CD4-positive, alpha-beta T cell (primary cell): ENCODE measurements at regions not wholly inside any gene's neighbourhood (a gene's known extent, or its start where the extent isn't known, plus 50 kb on each side); places are given as distances from the start of the nearest gene placed in this dataset.

Experiments
- ATAC-seq: fragments of 200-7000 bp; cut with Tn5 transposase; one replicate; pipeline ENCODE4 v1.10.0; 2022; ENCODE audit warnings: mild to moderate bottlenecking; ENCODE audit not compliant: poor library complexity
- CTCF ChIA-PET: fragments of 350-600 bp; sonication (Branson Sonifier 250); formaldehyde crosslinking; loops from one replicate; lab custom pipeline; 2021; ENCODE audit warnings: antibody characterized with exemption, inconsistent platforms; lab: Charles Lee
- POLR2A ChIA-PET: fragments of 350-600 bp; sonication (Branson Sonifier 250); formaldehyde crosslinking; loops from one replicate; lab custom pipeline; 2021; ENCODE audit warnings: antibody characterized with exemption, inconsistent platforms; lab: Charles Lee
- DNase-seq, 14 experiments: peaks; one replicate each; pipeline ENCODE4 v3.0.0-alpha.2; 2013 to 2020; ENCODE audit warnings: mixed read lengths in 2 of 14
- H3K27ac ChIP-seq, 2 donors: one replicate each; pipeline versions ENCODE4 v1.5.1 to v1.7.0; 2013; ENCODE audit warnings: low read length in 2 of 2, low read depth in 1 of 2, mild to moderate bottlenecking in 1 of 2
- H3K27me3 ChIP-seq, 2 experiments: 1 replicate in 1 of 2; 2 replicates in 1 of 2; pipeline versions ENCODE4 v1.6.1 to v1.7.0; 2013; ENCODE audit warnings: low read length in 2 of 2, control low read depth in 1 of 2, mild to moderate bottlenecking in 1 of 2, moderate library complexity in 1 of 2; ENCODE audit not compliant: insufficient read depth in 2 of 2, control insufficient read depth in 1 of 2
- H3K36me3 ChIP-seq: one replicate; pipeline ENCODE4 v1.6.1; 2013; ENCODE audit warnings: low read length, control low read depth; ENCODE audit not compliant: insufficient read depth
- H3K4me1 ChIP-seq: one replicate; pipeline ENCODE4 v1.6.1; 2013; ENCODE audit warnings: low read length, control low read depth; ENCODE audit not compliant: insufficient read depth
- H3K4me3 ChIP-seq: one replicate; pipeline ENCODE4 v1.5.1; 2013; ENCODE audit warnings: mild to moderate bottlenecking, low read length, moderate library complexity
- H3K9me3 ChIP-seq, 2 experiments: 1 replicate in 1 of 2; 2 replicates in 1 of 2; pipeline versions ENCODE4 v1.6.1 to v1.7.0; 2013; ENCODE audit warnings: low read length in 2 of 2, mild to moderate bottlenecking in 2 of 2, control low read depth in 1 of 2, moderate library complexity in 1 of 2; ENCODE audit not compliant: control insufficient read depth in 1 of 2, insufficient read depth in 1 of 2
- H3K27ac Mint-ChIP-seq: one replicate; pipeline ENCODE4 v1.8.0; 2020; ENCODE audit warnings: mixed read lengths
- H3K27me3 Mint-ChIP-seq: one replicate; pipeline ENCODE4 v1.8.0; 2021; ENCODE audit warnings: mixed read lengths
- H3K36me3 Mint-ChIP-seq: one replicate; pipeline ENCODE4 v1.8.0; 2021; ENCODE audit warnings: low read depth, mixed read lengths
- H3K4me1 Mint-ChIP-seq: one replicate; pipeline ENCODE4 v1.8.0; 2021; ENCODE audit warnings: low read depth, mixed read lengths
- H3K4me3 Mint-ChIP-seq: one replicate; pipeline ENCODE4 v1.8.0; 2020; ENCODE audit warnings: mild to moderate bottlenecking, mixed read lengths
- H3K9me3 Mint-ChIP-seq: one replicate; pipeline ENCODE4 v1.8.0; 2020; ENCODE audit warnings: mixed read lengths
- CTCF ChIP-seq: fragments of 200-600 bp; IDR thresholded peaks from one replicate; pipeline ENCODE4 v1.8.0; 2022; ENCODE audit warnings: antibody characterized with exemption, mild to moderate bottlenecking
- intact Hi-C, 2 experiments: fragments of 100-400 bp; cut with DNase I in 1 of 2; cut with micrococcal nuclease in 1 of 2; formaldehyde crosslinking; loops; one replicate each; pipeline versions ENCODE4 v1.15.1 to v1.9.0; 2023 to 2025; cut with DNase I, micrococcal nuclease

DNA sequence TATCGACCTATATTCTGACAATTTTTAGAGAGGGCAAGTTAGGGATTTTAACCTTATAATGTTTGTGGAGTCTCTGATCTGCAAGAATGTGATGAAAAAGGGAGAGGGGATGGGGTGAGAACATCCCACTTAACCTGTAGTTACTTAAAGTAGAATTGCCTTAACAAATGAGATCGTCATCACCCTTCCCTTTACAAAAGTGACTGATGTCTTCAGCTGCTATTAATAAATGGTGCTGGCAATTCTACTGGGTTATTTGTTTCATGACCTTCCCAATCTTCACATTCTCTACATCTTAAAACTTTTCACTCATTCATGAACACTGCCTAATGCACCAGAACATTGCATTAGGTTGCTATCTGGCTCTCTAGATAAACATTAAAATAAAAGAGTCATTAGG is 873.4 kb upstream of the LCORL start:
- no peak for ATAC-seq
- H3K9me3 Mint-ChIP-seq = peaks cover 9% of the 10 kb centered on the region

GRCh38 chr4:18882468-18882867 is 860.9 kb upstream of the LCORL start:
- intact Hi-C loops = no loop called here
- CTCF ChIA-PET = no interaction called here
- Mint-ChIP-seq H3K4me3 (no peak overlapping the region), H3K27me3 (no peaks in the 10 kb centered on the region), H3K9me3 (peaks cover 2% of the 10 kb centered on the region), H3K4me1 (no peaks in the 10 kb centered on the region), H3K27ac (no peak overlapping the region), H3K36me3 (no peaks in the 10 kb centered on the region)
- no peak for ATAC-seq
- Histone ChIP-seq H3K27me3 (no peaks in the 10 kb centered on the region), H3K4me1 (no peaks in the 10 kb centered on the region), H3K36me3 (no peaks in the 10 kb centered on the region), H3K27ac (no peak overlapping the region), H3K9me3 (no peaks in the 10 kb centered on the region), H3K4me3 (no peak overlapping the region)
- POLR2A ChIA-PET = no interaction called here
- DNase-seq = no peak
- no peak for TF ChIP-seq CTCF

More for the DNA sequence above, 873.4 kb upstream of the LCORL start:
- Histone ChIP-seq H3K36me3 (no peaks in the 10 kb centered on the region), H3K27me3 (no peaks in the 10 kb centered on the region), H3K27ac (no peak overlapping the region), H3K4me3 (no peak overlapping the region), H3K9me3 (peaks cover 0 to 3% of the 10 kb centered on the region in 2 experiments), H3K4me1 (no peaks in the 10 kb centered on the region)
- no peak overlapping the region for H3K4me3 Mint-ChIP-seq
- H3K4me1 Mint-ChIP-seq = no peaks in the 10 kb centered on the region
- CTCF ChIA-PET = no interaction called here
- POLR2A ChIA-PET = no interaction called here
- H3K36me3 Mint-ChIP-seq = no peaks in the 10 kb centered on the region
- TF ChIP-seq CTCF = no peak
- no peak for DNase-seq
- no peaks in the 10 kb centered on the region for H3K27me3 Mint-ChIP-seq
- intact Hi-C loops = no loop called here
- no peak overlapping the region for H3K27ac Mint-ChIP-seq

GRCh38 chr4:18881556-18881955 is 860.0 kb upstream of the LCORL start:
- no peak overlapping the region for H3K27ac Mint-ChIP-seq
- no peaks in the 10 kb centered on the region for H3K27me3 Mint-ChIP-seq
- POLR2A ChIA-PET = no interaction called here
- no peak overlapping the region for H3K27ac ChIP-seq
- CTCF ChIA-PET = no interaction called here
- intact Hi-C loops = no loop called here
- no peaks in the 10 kb centered on the region for H3K27me3 ChIP-seq
- H3K4me1 Mint-ChIP-seq = no peaks in the 10 kb centered on the region
- H3K36me3 ChIP-seq = no peaks in the 10 kb centered on the region
- H3K4me3 ChIP-seq = no peak overlapping the region
- no peaks in the 10 kb centered on the region for H3K36me3 Mint-ChIP-seq
- TF ChIP-seq CTCF = no peak
- H3K9me3 ChIP-seq = no peaks in the 10 kb centered on the region
- ATAC-seq (no peak), DNase-seq (no peak)
- H3K4me3 Mint-ChIP-seq = no peak overlapping the region
- no peaks in the 10 kb centered on the region for H3K4me1 ChIP-seq
- no peaks in the 10 kb centered on the region for H3K9me3 Mint-ChIP-seq
